Activated CD8-positive, alpha-beta memory T cell treated with anti-CD3 and anti-CD28 coated beads for 4 hours (primary cell): ENCODE measurements at regions not wholly inside any gene's neighbourhood (a gene's known extent, or its start where the extent isn't known, plus 50 kb on each side); places are given as distances from the start of the nearest gene placed in this dataset.

Experiments used
- DNase-seq, 2 donors: peaks; one replicate each; pipeline ENCODE4 v3.0.0-alpha.2; 2020; ENCODE audit warnings: low read depth in 2 of 2

GRCh38 chr13:90400372-90400771, 947.1 kb upstream of the MIR17HG start:
- no peak for DNase-seq

- no peak for DNase-seq
These were observed 946.3 kb upstream of the MIR17HG start for GRCh38 chr13:90401150-90401549.

- DNase-seq, result no peak
These were observed 945.4 kb upstream of the MIR17HG start for GRCh38 chr13:90402102-90402501.

GRCh38 chr13:90402613-90403012, 944.9 kb upstream of the MIR17HG start:
- no peak for DNase-seq

- no peak for DNase-seq
These were observed 944.0 kb upstream of the MIR17HG start for GRCh38 chr13:90403330-90404082.

- DNase-seq, result no peak
These were observed 942.2 kb upstream of the MIR17HG start for GRCh38 chr13:90405301-90405700.

- DNase-seq, result no peak
These were observed 934.5 kb upstream of the MIR17HG start for GRCh38 chr13:90412980-90413379.

- no peak for DNase-seq
These were observed 933.9 kb upstream of the MIR17HG start for GRCh38 chr13:90413548-90413947.

- DNase-seq, result no peak
These were observed 932.5 kb upstream of the MIR17HG start for GRCh38 chr13:90414691-90415596.

GRCh38 chr13:90415902-90416301, 931.6 kb upstream of the MIR17HG start:
- DNase-seq, result no peak

- DNase-seq, result no peak
These were observed 931.0 kb upstream of the MIR17HG start for GRCh38 chr13:90416519-90416918.

GRCh38 chr13:90416938-90417337, 930.5 kb upstream of the MIR17HG start:
- no peak for DNase-seq

GRCh38 chr13:90420683-90421082, 926.8 kb upstream of the MIR17HG start:
- DNase-seq, result no peak

- DNase-seq, result no peak
These were observed 919.9 kb upstream of the MIR17HG start for GRCh38 chr13:90427322-90428272.

- DNase-seq, result no peak
These were observed 918.8 kb upstream of the MIR17HG start for GRCh38 chr13:90428522-90429210.

GRCh38 chr13:90430127-90430526, 917.4 kb upstream of the MIR17HG start:
- no peak for DNase-seq

GRCh38 chr13:90436697-90437096, 910.8 kb upstream of the MIR17HG start:
- no peak for DNase-seq

- no peak for DNase-seq
These were observed 908.9 kb upstream of the MIR17HG start for GRCh38 chr13:90438576-90438975.

GRCh38 chr13:90443268-90443667, 904.2 kb upstream of the MIR17HG start:
- DNase-seq, result no peak

GRCh38 chr13:90444232-90444631, 903.3 kb upstream of the MIR17HG start:
- no peak for DNase-seq

GRCh38 chr13:90445179-90445578, 902.3 kb upstream of the MIR17HG start:
- DNase-seq, result no peak
